Heart right ventricle (tissue), 16 donors: ENCODE measurements at regions not wholly inside any gene's neighbourhood (a gene's known extent, or its start where the extent isn't known, plus 50 kb on each side); places are given as distances from the start of the nearest gene placed in this dataset.

Source experiments
- ATAC-seq, 8 donors: fragments of 200-7000 bp; cut with Tn5 transposase; one replicate each; pipeline ENCODE4 v1.9.1; 2020; ENCODE audit warnings: mild to moderate bottlenecking in 8 of 8, moderate library complexity in 8 of 8, moderate number of reproducible peaks in 1 of 8
- DNase-seq, 2 donors: peaks; one replicate each; pipeline ENCODE4 v3.0.0-alpha.2; 2020
- H3K27ac ChIP-seq, 10 donors: fragments of 200-600 bp; sonication (generic) in 2 of 10; one replicate each; pipeline versions ENCODE4 v1.5.0 to v1.8.0; 2020 to 2022; ENCODE audit warnings: mild to moderate bottlenecking in 3 of 10
- H3K27me3 ChIP-seq, 7 donors: fragments of 200-600 bp; one replicate each; pipeline ENCODE4 v1.8.0; 2021 to 2022; ENCODE audit warnings: mild to moderate bottlenecking in 2 of 7
- H3K36me3 ChIP-seq, 9 donors: fragments of 200-600 bp; sonication (generic) in 1 of 9; one replicate each; pipeline versions ENCODE4 v1.5.0 to v1.8.0; 2020 to 2022; ENCODE audit warnings: mild to moderate bottlenecking in 2 of 9
- H3K4me1 ChIP-seq, 9 donors: fragments of 200-600 bp; sonication (generic) in 1 of 9; one replicate each; pipeline versions ENCODE4 v1.5.0 to v1.8.0; 2020 to 2022; ENCODE audit warnings: mild to moderate bottlenecking in 4 of 9
- H3K4me3 ChIP-seq, 10 donors: fragments of 200-600 bp; sonication (generic) in 2 of 10; one replicate each; pipeline versions ENCODE4 v1.5.0 to v1.8.0; 2020 to 2022; ENCODE audit warnings: mild to moderate bottlenecking in 7 of 10, moderate library complexity in 2 of 10
- H3K9me3 ChIP-seq, 11 donors: fragments of 200-600 bp in 10 of 11; sonication (generic) in 2 of 11; one replicate each; pipeline versions ENCODE4 v1.5.0 to v1.8.0; 2013 to 2022; ENCODE audit warnings: mild to moderate bottlenecking in 2 of 11, control low read depth in 1 of 11, moderate library complexity in 1 of 11
- CTCF ChIP-seq, 9 donors: fragments of 200-600 bp; sonication (generic) in 2 of 9; IDR thresholded peaks; one replicate each; pipeline versions ENCODE4 v1.5.0 to v1.8.0; 2021 to 2022; ENCODE audit warnings: antibody characterized with exemption in 9 of 9, mild to moderate bottlenecking in 5 of 9, moderate library complexity in 1 of 9
- WGBS, 2 donors: extraction: QIAGEN DNeasy Blood & Tissue Kit; methylation state at CpG; one replicate each; pipeline ENCODE4 v1.1.7; 2013; ENCODE audit warnings: inconsistent platforms in 1 of 2; 5-methylcytosine and 5-hydroxymethylcytosine counted together
- intact Hi-C, 10 donors: fragments of 100-400 bp; cut with DNase I; formaldehyde crosslinking; loops; one replicate each; pipeline versions ENCODE4 v1.11.1 to v1.14.2; 2022
- donor health status: Arrhythmogenic right ventricular cardiomyopathy.
- donor health status: ischemic (EF 13 %, LVEDD 7.1; RV severe dilation, severe dysfunction).
- donor health status: healthy with polysubstance abuse.
- donor health status: DM: no; HTN: yes; CAD: no.
- donor health status: DM: no; HTN: no; CAD: no.
- donor health status: ischemic (EF 25% LVEDD 6.9; RV normal size, moderate dysfunction).
- donor health status: ischemic (EF 25% LVEDD 5.7; RV mildly dilated, moderate dysfunction).
- donor health status: healthy.
- donor health status: DM: yes; HTN: yes; CAD: no.
- donor health status: Ischemic cardiomyopathy.
- donor health status: ischemic (EF 35%, LVEDD 5.7; RV mildly dilated, moderate dysfunction).
- donor health status: nonischemic (EF 11% LVEDD 7.7; RV severe dilation, severe dysfunction).
- donor health status: DM: yes; HTN: yes; CAD: no.
- donor health status: PGD.
- donor health status: ischemic (EF 29% LVEDD 5.4; RV normal size, mild dysfunction).
- donor health status: nonischemic (EF 23%, LVEDD 6.1; RV moderate dilation, normal function).

GRCh38 chr2:129604560-129604959, 374.9 kb upstream of the RAB6C start:
- no peak overlapping the region for H3K27ac ChIP-seq
- intact Hi-C loops = no loop called here
- DNase-seq (no peak), ATAC-seq (peak in 4 of 8 donors; percentile 33 to 39 (median 37))
- H3K9me3 ChIP-seq = peaks cover 0 to 24% (median 0%) of the 10 kb centered on the region in 11 donors
- peaks cover 0 to 15% (median 5%) of the 10 kb centered on the region in 9 donors for H3K4me1 ChIP-seq
- 39% methylated on average over 5 of the region's 5 CpGs for WGBS, 2 donors
- H3K36me3 ChIP-seq = no peaks in the 10 kb centered on the region
- peak in 2 of 9 donors; percentile 5 to 16 for TF ChIP-seq CTCF (IDR thresholded peaks at IDR 0.05)
- no peak overlapping the region for H3K4me3 ChIP-seq
- H3K27me3 ChIP-seq = peaks cover 0 to 10% (median 0%) of the 10 kb centered on the region in 7 donors

GRCh38 chr2:129605646-129606045, 373.8 kb upstream of the RAB6C start:
- TF ChIP-seq CTCF (IDR thresholded peaks at IDR 0.05) = no peak
- Histone ChIP-seq H3K36me3 (no peaks in the 10 kb centered on the region), H3K4me1 (peaks cover 0 to 15% (median 5%) of the 10 kb centered on the region in 9 donors), H3K9me3 (peaks cover 0 to 18% (median 0%) of the 10 kb centered on the region in 11 donors), H3K4me3 (no peak overlapping the region), H3K27me3 (peaks cover 0 to 10% (median 0%) of the 10 kb centered on the region in 7 donors), H3K27ac (no peak overlapping the region)
- intact Hi-C loops = no loop called here
- DNase-seq = no peak
- WGBS, 2 donors = 43 to 59% methylated on average over 6 of the region's 6 CpGs
- peak in 2 of 8 donors; percentile 34 to 50 for ATAC-seq

- H3K9me3 ChIP-seq = peaks cover 0 to 16% (median 0%) of the 10 kb centered on the region in 11 donors
- H3K36me3 ChIP-seq = no peaks in the 10 kb centered on the region
- H3K27me3 ChIP-seq = peaks cover 0 to 10% (median 0%) of the 10 kb centered on the region in 7 donors
- ATAC-seq (peak in 7 of 8 donors; percentile 16 to 62 (median 53)), DNase-seq (no peak)
- H3K4me1 ChIP-seq = peaks cover 0 to 15% (median 5%) of the 10 kb centered on the region in 9 donors
- 49 to 53% methylated on average over 12 of the region's 12 CpGs for WGBS, 2 donors
- TF ChIP-seq CTCF (IDR thresholded peaks at IDR 0.05) = no peak
- no peak overlapping the region for H3K4me3 ChIP-seq
- H3K27ac ChIP-seq = no peak overlapping the region
- intact Hi-C loops = no loop called here
Observed at GRCh38 chr2:129606496-129607270, 372.8 kb upstream of the RAB6C start.

- H3K36me3 ChIP-seq = no peaks in the 10 kb centered on the region
- intact Hi-C loops = no loop called here
- no peak overlapping the region for H3K27ac ChIP-seq
- peaks cover 0 to 4% (median 0%) of the 10 kb centered on the region in 7 donors for H3K27me3 ChIP-seq
- ATAC-seq (no peak), DNase-seq (no peak)
- peaks cover 0 to 15% (median 5%) of the 10 kb centered on the region in 9 donors for H3K4me1 ChIP-seq
- H3K9me3 ChIP-seq = peaks cover 0 to 16% (median 0%) of the 10 kb centered on the region in 11 donors
- H3K4me3 ChIP-seq = no peak overlapping the region
- no peak for TF ChIP-seq CTCF (IDR thresholded peaks at IDR 0.05)
- 88 to 92% methylated on average over 3 of the region's 3 CpGs for WGBS, 2 donors
Observed at GRCh38 chr2:129609224-129609623, 370.2 kb upstream of the RAB6C start.
